K562 (cell line): ENCODE measurements at regions not wholly inside any gene's neighbourhood (a gene's known extent, or its start where the extent isn't known, plus 50 kb on each side); places are given as distances from the start of the nearest gene placed in this dataset.
A peak's percentile ranks its signal among the peaks of the same experiment; 100 is the strongest.
"Not testable (repeated sequence)": the region's sequence is repeated elsewhere in the genome, so short reads cannot be mapped to it uniquely, and the experiment has no call there.

ENCODE experiments used
- ATAC-seq: fragments of 200-7000 bp; cut with Tn5 transposase; 3 replicates; pipeline ENCODE4 v1.9.1; 2020; ENCODE audit warnings: moderate library complexity
- BruUV-seq: library from RNA; stranded (reverse); fragments of 400-500 nt; replicated peaks from 2 replicates; lab custom pipeline; 2021; lab: Mats Ljungman, UMichigan
- CTCF ChIA-PET: fragments of 300-600 bp; formaldehyde crosslinking; extraction: SDS; loops from one replicate; lab custom pipeline; 2021; ENCODE audit warnings: low intra/inter-chr PET ratio; lab: Yijun Ruan, JAX
- POLR2A ChIA-PET: fragments of 300-600, 350-650 bp; sonication (Branson Sonifier 250); formaldehyde crosslinking; extraction: SDS; loops from one replicate; lab custom pipeline; 2021; ENCODE audit warnings: antibody characterized with exemption, inconsistent platforms; lab: Yijun Ruan, JAX
- DNase-seq, 4 experiments: peaks; one replicate each; pipeline versions ENCODE4 v3.0.0 to v3.0.0-alpha.2; 2011 to 2018; ENCODE audit warnings: low spot score in 3 of 4, mixed read lengths in 3 of 4; ENCODE audit errors: extremely low read depth in 1 of 4
- FAIRE-seq: peaks from 2 replicates; lab custom pipeline; 2011; peaks lifted over from hg19 to GRCh38; lab: Jason Lieb, UNC
- H2AFZ ChIP-seq: 2 replicates; pipeline ENCODE4 v1.6.0; 2011; ENCODE audit warnings: low read depth, low read length, control low read depth, inconsistent platforms
- H3K27ac ChIP-seq: fragments of 200-600 bp; 3 replicates; pipeline ENCODE4 v1.8.0; 2011; ENCODE audit warnings: low read depth, mild to moderate bottlenecking, control low read depth, inconsistent platforms, low read length, moderate library complexity, mixed read lengths; ENCODE audit errors: extremely low read depth
- H3K27me3 ChIP-seq, 2 experiments: fragments of 300-600 bp in 1 of 2; 2 replicates in 1 of 2; 3 replicates in 1 of 2; pipeline versions ENCODE4 v1.6.0 to v1.8.0; 2011; ENCODE audit warnings: inconsistent platforms in 2 of 2, low read length in 2 of 2, mild to moderate bottlenecking in 1 of 2, mixed read lengths in 1 of 2, moderate library complexity in 1 of 2; ENCODE audit not compliant: control insufficient read depth in 2 of 2, insufficient read depth in 2 of 2
- H3K36me3 ChIP-seq: fragments of 300-600 bp; 3 replicates; pipeline ENCODE4 v1.8.0; 2011; ENCODE audit warnings: mild to moderate bottlenecking, low read length, inconsistent platforms; ENCODE audit not compliant: control insufficient read depth, insufficient read depth
- H3K4me1 ChIP-seq, 2 experiments: fragments of 200-600 bp in 1 of 2; replicated peaks in 1 of 2; 2 replicates in 1 of 2; 3 replicates in 1 of 2; pipeline versions ENCODE4 v1.5.1 to v1.8.0; 2011; ENCODE audit warnings: inconsistent platforms in 2 of 2, low read length in 2 of 2, mild to moderate bottlenecking in 1 of 2, mixed read lengths in 1 of 2, moderate library complexity in 1 of 2; ENCODE audit not compliant: control insufficient read depth in 2 of 2, insufficient read depth in 2 of 2
- H3K4me2 ChIP-seq: 2 replicates; pipeline ENCODE4 v1.6.1; 2011; ENCODE audit warnings: low read length, control low read depth, inconsistent platforms, mixed read lengths; ENCODE audit not compliant: insufficient read depth
- H3K4me3 ChIP-seq: fragments of 200-600 bp; sonication (generic), shearing (Covaris generic); 2 replicates; pipeline ENCODE4 v1.5.1; 2016; ENCODE audit warnings: control low read depth, inconsistent platforms
- H3K79me2 ChIP-seq: fragments of 200-600 bp; 3 replicates; pipeline ENCODE4 v1.8.0; 2011; ENCODE audit warnings: low read length, inconsistent platforms; ENCODE audit not compliant: control insufficient read depth, insufficient read depth
- H3K9ac ChIP-seq, 2 experiments: 2 replicates each; pipeline versions ENCODE4 v1.6.0 to v1.6.1; 2011; ENCODE audit warnings: low read depth in 2 of 2, low read length in 2 of 2, control low read depth in 1 of 2, inconsistent platforms in 1 of 2, mild to moderate bottlenecking in 1 of 2, mixed read lengths in 1 of 2; ENCODE audit not compliant: insufficient read depth in 1 of 2
- H3K9me1 ChIP-seq: one replicate; pipeline ENCODE4 v1.6.0; 2011; ENCODE audit warnings: inconsistent platforms, mild to moderate bottlenecking, low read length, moderate library complexity; ENCODE audit not compliant: control insufficient read depth, insufficient read depth
- H3K9me3 ChIP-seq: replicated peaks from 2 replicates; pipeline ENCODE4 v1.5.1; 2011; ENCODE audit warnings: low read depth, low read length, inconsistent platforms; ENCODE audit not compliant: control insufficient read depth, insufficient read depth
- H4K20me1 ChIP-seq: replicated peaks from 2 replicates; pipeline ENCODE4 v1.6.1; 2011; ENCODE audit warnings: low read length, inconsistent platforms, mixed read lengths; ENCODE audit not compliant: control insufficient read depth, insufficient read depth
- HMGN3 ChIP-seq: IDR thresholded peaks from 2 replicates; pipeline ENCODE4 v1.6.1; 2011; ENCODE audit warnings: borderline replicate concordance, low read depth, mild to moderate bottlenecking, mixed read lengths, low read length; ENCODE audit not compliant: insufficient read length; ENCODE audit errors: extremely low read depth
- IRF2 ChIP-seq: sonication (generic); formaldehyde crosslinking; IDR thresholded peaks from 2 replicates; pipeline ENCODE4 v1.8.1; 2022; ENCODE audit warnings: mild to moderate bottlenecking, missing genetic modification reagents
- MBD1 ChIP-seq: fragments of 250-450 bp; sonication (Bioruptor Pico); IDR thresholded peaks from 2 replicates; pipeline ENCODE4 v1.8.0; 2022; ENCODE audit warnings: inconsistent platforms
- NUFIP1 ChIP-seq: fragments of 450-650 bp; IDR thresholded peaks from 2 replicates; pipeline ENCODE4 v1.6.1; 2018; ENCODE audit not compliant: partially characterized antibody
- PCBP1 ChIP-seq: fragments of 200-400 bp; formaldehyde crosslinking; IDR thresholded peaks from 2 replicates; pipeline ENCODE4 v1.6.1; 2018; ENCODE audit warnings: mild to moderate bottlenecking, low read depth, low read length; ENCODE audit not compliant: poor library complexity, severe bottlenecking
- SMARCB1 ChIP-seq: IDR thresholded peaks from 2 replicates; pipeline ENCODE4 v1.6.1; 2011; ENCODE audit warnings: improper control_type of control experiment, low read depth; ENCODE audit not compliant: insufficient read length
- TSC22D4 ChIP-seq: fragments of 450-650 bp; IDR thresholded peaks from 2 replicates; pipeline ENCODE4 v1.6.1; 2016; ENCODE audit warnings: missing genetic modification characterization, missing biosample characterization, control low read depth
- ZNF143 ChIP-seq: sonication (generic); formaldehyde crosslinking; IDR thresholded peaks from 2 replicates; pipeline ENCODE4 v1.9.0; 2022; ENCODE audit warnings: mild to moderate bottlenecking, missing genetic modification reagents
- ZNF274 ChIP-seq: IDR thresholded peaks from 2 replicates; pipeline ENCODE4 v1.6.1; 2011; ENCODE audit warnings: low read depth, mild to moderate bottlenecking, low read length, moderate library complexity, borderline replicate concordance
- WGBS: fragments of 100-300 bp; shearing (Covaris generic); methylation state at CpG from one replicate; pipeline ENCODE4 v1.1.6; 2016; ENCODE audit warnings: low coverage, mixed read lengths; ENCODE audit not compliant: insufficient coverage; ENCODE audit errors: missing lambda C conversion rate; 5-methylcytosine and 5-hydroxymethylcytosine counted together
- in situ Hi-C: fragments of 300-500 bp; cut with MboI; formaldehyde crosslinking; loops from 4 replicates; pipeline ENCODE4 v1.15.0; 2018; ENCODE audit warnings: inconsistent platforms, mixed read lengths
- intact Hi-C: fragments of 100-400 bp; cut with micrococcal nuclease; formaldehyde crosslinking; loops from 2 replicates; pipeline ENCODE4 v1.14.2; 2022

GRCh38 chr15:95078003-95078402 is 846.6 kb downstream of the MCTP2 start (continued):
- TF ChIP-seq MBD1 (no peak), NUFIP1 (no peak), ZNF274 (no peak), HMGN3 (no peak), SMARCB1 (no peak), IRF2 (no peak), ZNF143 (no peak), TSC22D4 (no peak)

- CTCF ChIA-PET, H3K27me3 ChIP-seq, DNase-seq, ATAC-seq, H3K9me3 ChIP-seq, H3K4me3 ChIP-seq, FAIRE-seq, H3K27ac ChIP-seq, H3K79me2 ChIP-seq, H3K4me2 ChIP-seq, intact Hi-C loops, H3K36me3 ChIP-seq, H3K9me1 ChIP-seq, H3K4me1 ChIP-seq, H3K9ac ChIP-seq, H4K20me1 ChIP-seq, in situ Hi-C loops, BruUV-seq: not testable (repeated sequence)
- WGBS, result 38% methylated on average over 1 of the region's 1 CpG
- TF ChIP-seq PCBP1, result peak; percentile 69
- TF ChIP-seq, all 486 proteins: peak for 1; not testable (repeated sequence) for 485
- H2AFZ ChIP-seq, POLR2A ChIA-PET: not testable (repeated sequence)
Measured at GRCh38 chr15:95080228-95080627, 848.9 kb downstream of the MCTP2 start.
